ENCODE measurements at regions not wholly inside any gene's neighbourhood (a gene's known extent, or its start where the extent isn't known, plus 50 kb on each side); places are given as distances from the start of the nearest gene placed in this dataset.

- no peak for ATAC-seq
- TF ChIP-seq ZFP3 (CRISPR knock-in tag; IDR thresholded peaks at IDR 0.05) = no peak
- no peak for TF ChIP-seq CSDC2 (CRISPR knock-in tag; IDR thresholded peaks at IDR 0.05)
- no peak for TF ChIP-seq ESRRG (CRISPR knock-in tag; IDR thresholded peaks at IDR 0.05)
- no peak for TF ChIP-seq POU6F1 (CRISPR knock-in tag; IDR thresholded peaks at IDR 0.05; ENCODE audit: borderline replicate concordance, low read depth)
- TF ChIP-seq CSRNP3 (CRISPR knock-in tag; IDR thresholded peaks at IDR 0.05) = no peak
- TF ChIP-seq PATZ1 (CRISPR knock-in tag; IDR thresholded peaks at IDR 0.05; ENCODE audit: borderline replicate concordance) = no peak
- TF ChIP-seq TSHZ2 (CRISPR knock-in tag; IDR thresholded peaks at IDR 0.05) = no peak
- no peak for TF ChIP-seq PPARA (CRISPR knock-in tag; IDR thresholded peaks at IDR 0.05; ENCODE audit: borderline replicate concordance)
- no peak for TF ChIP-seq ZFP30 (CRISPR knock-in tag; IDR thresholded peaks at IDR 0.05)
- TF ChIP-seq ZNF565 (CRISPR knock-in tag; conservative IDR thresholded peaks at IDR 0.05; ENCODE audit: low read depth) = no peak
- no peak for TF ChIP-seq CREB5 (CRISPR knock-in tag; IDR thresholded peaks at IDR 0.05; ENCODE audit: low read depth)
- TF ChIP-seq RARB (CRISPR knock-in tag; IDR thresholded peaks at IDR 0.05) = no peak
- no peak for TF ChIP-seq TCF4 (CRISPR knock-in tag; IDR thresholded peaks at IDR 0.05; ENCODE audit: borderline replicate concordance)
- no peak for TF ChIP-seq ARNTL (CRISPR knock-in tag; IDR thresholded peaks at IDR 0.05; ENCODE audit: borderline replicate concordance, low read depth)
- TF ChIP-seq OSR1 (CRISPR knock-in tag; IDR thresholded peaks at IDR 0.05) = no peak
- TF ChIP-seq SNAI2 (CRISPR knock-in tag; IDR thresholded peaks at IDR 0.05) = no peak
- TF ChIP-seq TOX (CRISPR knock-in tag; IDR thresholded peaks at IDR 0.05; ENCODE audit: borderline replicate concordance) = no peak
- no peak for TF ChIP-seq GLIS3 (CRISPR knock-in tag; IDR thresholded peaks at IDR 0.05)
Measured at GRCh38 chr6:153572371-153572770, 441.3 kb upstream of the RGS17 start.

GRCh38 chr6:153568628-153569027, 437.5 kb upstream of the RGS17 start:
- ATAC-seq = peak; percentile 87

More at GRCh38 chr6:153568628-153569027, 437.5 kb upstream of the RGS17 start:
- TF ChIP-seq TSHZ2 (CRISPR knock-in tag; IDR thresholded peaks at IDR 0.05) (no peak), CSDC2 (CRISPR knock-in tag; IDR thresholded peaks at IDR 0.05) (no peak), RARB (CRISPR knock-in tag; IDR thresholded peaks at IDR 0.05) (no peak), ISL1 (CRISPR knock-in tag; IDR thresholded peaks at IDR 0.05) (peak; percentile 53; the same call in 1 of the 2 replicates)
